ENCODE measurements at regions not wholly inside any gene's neighbourhood (a gene's known extent, or its start where the extent isn't known, plus 50 kb on each side); places are given as distances from the start of the nearest gene placed in this dataset.

GRCh38 chr2:150792780-150793300 lies 305.4 kb upstream of the RND3 start:
- no peaks in the 10 kb centered on the region for H3K79me2 ChIP-seq
- no peak overlapping the region for H3K27ac ChIP-seq
- H3K4me3 ChIP-seq (ENCODE audit: low read depth, low read length) = no peak overlapping the region
- H3K9ac ChIP-seq = no peak overlapping the region
- H3K9me3 ChIP-seq (ENCODE audit: control insufficient read depth, low read length) = no peaks in the 10 kb centered on the region
- no peaks in the 10 kb centered on the region for H3K36me3 ChIP-seq (ENCODE audit: control insufficient read depth, insufficient read depth, low read length)
- H2AFZ ChIP-seq = no peak overlapping the region
- no peaks in the 10 kb centered on the region for H3K27me3 ChIP-seq (ENCODE audit: control insufficient read depth, insufficient read depth, low read length)
- no peak for TF ChIP-seq CTCF (IDR thresholded peaks at IDR 0.05)
- no peak overlapping the region for H3K4me2 ChIP-seq (ENCODE audit: low read length)
- H3K4me1 ChIP-seq = no peaks in the 10 kb centered on the region

GRCh38 chr2:150791567-150791966 lies 304.1 kb upstream of the RND3 start:
- Histone ChIP-seq H3K27me3 (ENCODE audit: control insufficient read depth, insufficient read depth, low read length) (no peaks in the 10 kb centered on the region), H3K4me3 (ENCODE audit: low read depth, low read length) (no peak overlapping the region), H3K4me2 (ENCODE audit: low read length) (no peak overlapping the region), H3K79me2 (no peaks in the 10 kb centered on the region), H3K9ac (no peak overlapping the region), H3K9me3 (ENCODE audit: control insufficient read depth, low read length) (no peaks in the 10 kb centered on the region), H3K36me3 (ENCODE audit: control insufficient read depth, insufficient read depth, low read length) (no peaks in the 10 kb centered on the region), H3K27ac (no peak overlapping the region), H2AFZ (no peak overlapping the region), H3K4me1 (no peaks in the 10 kb centered on the region)
- no peak for TF ChIP-seq CTCF (IDR thresholded peaks at IDR 0.05)

GRCh38 chr2:150789376-150789905 lies 302.0 kb upstream of the RND3 start:
- H3K27ac ChIP-seq = no peak overlapping the region

GRCh38 chr2:150788426-150789140 lies 301.1 kb upstream of the RND3 start:
- H3K4me1 ChIP-seq = no peaks in the 10 kb centered on the region
- H3K79me2 ChIP-seq = no peaks in the 10 kb centered on the region
- no peak for TF ChIP-seq CTCF (IDR thresholded peaks at IDR 0.05)
- H3K9me3 ChIP-seq (ENCODE audit: control insufficient read depth, low read length) = no peaks in the 10 kb centered on the region
- H3K4me2 ChIP-seq (ENCODE audit: low read length) = no peak overlapping the region
- H3K27me3 ChIP-seq (ENCODE audit: control insufficient read depth, insufficient read depth, low read length) = no peaks in the 10 kb centered on the region
- no peak overlapping the region for H3K4me3 ChIP-seq (ENCODE audit: low read depth, low read length)
- no peak overlapping the region for H2AFZ ChIP-seq
- no peak overlapping the region for H3K9ac ChIP-seq
- no peak overlapping the region for H3K27ac ChIP-seq
- no peaks in the 10 kb centered on the region for H3K36me3 ChIP-seq (ENCODE audit: control insufficient read depth, insufficient read depth, low read length)

More at GRCh38 chr2:150789376-150789905, 302.0 kb upstream of the RND3 start:
- no peak overlapping the region for H3K4me3 ChIP-seq (ENCODE audit: low read depth, low read length)
- H2AFZ ChIP-seq = no peak overlapping the region
- H3K27me3 ChIP-seq (ENCODE audit: control insufficient read depth, insufficient read depth, low read length) = no peaks in the 10 kb centered on the region
- H3K4me2 ChIP-seq (ENCODE audit: low read length) = no peak overlapping the region
- no peaks in the 10 kb centered on the region for H3K79me2 ChIP-seq
- no peak overlapping the region for H3K9ac ChIP-seq
- no peaks in the 10 kb centered on the region for H3K9me3 ChIP-seq (ENCODE audit: control insufficient read depth, low read length)
- TF ChIP-seq CTCF (IDR thresholded peaks at IDR 0.05) = no peak
- H3K4me1 ChIP-seq = no peaks in the 10 kb centered on the region
- H3K36me3 ChIP-seq (ENCODE audit: control insufficient read depth, insufficient read depth, low read length) = no peaks in the 10 kb centered on the region
